Sigmoid colon (tissue), 6 donors: ENCODE measurements at regions not wholly inside any gene's neighbourhood (a gene's known extent, or its start where the extent isn't known, plus 50 kb on each side); places are given as distances from the start of the nearest gene placed in this dataset.

Source experiments
- DNase-seq: peaks from one replicate; pipeline ENCODE4 v3.0.0-alpha.2; 2019
- H3K27ac ChIP-seq, 4 donors: fragments of 200-600 bp; sonication (generic); one replicate each; pipeline ENCODE4 v1.5.1; 2016 to 2019; ENCODE audit warnings: mild to moderate bottlenecking in 1 of 4
- H3K27me3 ChIP-seq, 3 donors: fragments of 200-600 bp; sonication (generic); one replicate each; pipeline ENCODE4 v1.5.1; 2019; ENCODE audit warnings: mild to moderate bottlenecking in 1 of 3
- H3K36me3 ChIP-seq, 4 donors: fragments of 200-600 bp; sonication (generic); one replicate each; pipeline ENCODE4 v1.5.1; 2016 to 2019
- H3K4me1 ChIP-seq, 4 donors: fragments of 200-600 bp; sonication (generic); one replicate each; pipeline ENCODE4 v1.5.1; 2017 to 2019
- H3K4me3 ChIP-seq, 4 donors: fragments of 200-600 bp; sonication (generic); one replicate each; pipeline ENCODE4 v1.5.1; 2017 to 2019; ENCODE audit warnings: mild to moderate bottlenecking in 2 of 4, moderate library complexity in 1 of 4
- H3K9me3 ChIP-seq, 4 donors: fragments of 200-600 bp in 3 of 4; sonication (generic) in 3 of 4; one replicate each; pipeline versions ENCODE4 v1.5.1 to v1.6.1; 2013 to 2019
- CTCF ChIP-seq, 4 experiments: fragments of 450-650 bp in 3 of 4; fragments of 200-600 bp in 1 of 4; IDR thresholded peaks; one replicate each; pipeline ENCODE4 v1.5.1; 2016 to 2019; ENCODE audit warnings: antibody characterized with exemption in 4 of 4, mild to moderate bottlenecking in 3 of 4, moderate library complexity in 2 of 4
- EP300 ChIP-seq, 4 donors: sonication (generic); formaldehyde crosslinking; IDR thresholded peaks; one replicate each; pipeline ENCODE4 v1.6.1; 2017; ENCODE audit warnings: antibody characterized with exemption in 4 of 4
- POLR2A ChIP-seq, 2 donors: fragments of 450-650 bp; IDR thresholded peaks; one replicate each; pipeline ENCODE4 v1.6.1; 2016; ENCODE audit warnings: antibody characterized with exemption in 2 of 2, mild to moderate bottlenecking in 2 of 2, moderate library complexity in 2 of 2
- POLR2AphosphoS5 ChIP-seq, 4 donors: sonication (generic); formaldehyde crosslinking; IDR thresholded peaks; one replicate each; pipeline ENCODE4 v1.6.1; 2017; ENCODE audit warnings: antibody characterized with exemption in 4 of 4
- WGBS, 2 donors: extraction: QIAGEN DNeasy Blood & Tissue Kit; methylation state at CpG; one replicate each; pipeline ENCODE4 v1.1.7; 2013; 5-methylcytosine and 5-hydroxymethylcytosine counted together
- intact Hi-C: fragments of 100-400 bp; cut with DNase I; formaldehyde crosslinking; loops from one replicate; pipeline ENCODE4 v1.15.1; 2023
- donor health status: healthy with polysubstance abuse.
- donor health status: healthy.

GRCh38 chr12:92270521-92270920, 124.9 kb upstream of the BTG1 start:
- TF ChIP-seq EP300 (IDR thresholded peaks at IDR 0.05) (no peak), POLR2AphosphoS5 (IDR thresholded peaks at IDR 0.05) (no peak), POLR2A (IDR thresholded peaks at IDR 0.05) (no peak), CTCF (IDR thresholded peaks at IDR 0.05) (no peak)
- H3K27me3 ChIP-seq, result no peaks in the 10 kb centered on the region
- H3K4me3 ChIP-seq, result no peak overlapping the region
- H3K9me3 ChIP-seq, result no peaks in the 10 kb centered on the region
- 91 to 96% methylated on average over 2 of the region's 2 CpGs for WGBS, 2 donors
- no peak for DNase-seq
- H3K4me1 ChIP-seq, result no peaks in the 10 kb centered on the region
- intact Hi-C loops, result no loop called here
- no peaks in the 10 kb centered on the region for H3K36me3 ChIP-seq
- no peak overlapping the region for H3K27ac ChIP-seq

GRCh38 chr12:92268946-92269345, 123.3 kb upstream of the BTG1 start:
- no peak for DNase-seq
- Histone ChIP-seq H3K27me3 (no peaks in the 10 kb centered on the region), H3K4me1 (no peaks in the 10 kb centered on the region), H3K4me3 (no peak overlapping the region), H3K36me3 (no peaks in the 10 kb centered on the region), H3K27ac (no peak overlapping the region), H3K9me3 (no peaks in the 10 kb centered on the region)
- intact Hi-C loops, result no loop called here
- TF ChIP-seq POLR2AphosphoS5 (IDR thresholded peaks at IDR 0.05) (no peak), CTCF (IDR thresholded peaks at IDR 0.05) (no peak), POLR2A (IDR thresholded peaks at IDR 0.05) (no peak), EP300 (IDR thresholded peaks at IDR 0.05) (no peak)

- 97 to 98% methylated on average over 2 of the region's 2 CpGs for WGBS, 2 donors
- no peak for DNase-seq
- H3K4me3 ChIP-seq, result no peak overlapping the region
These were observed 116.0 kb upstream of the BTG1 start for GRCh38 chr12:92261692-92262091.

GRCh38 chr12:92261071-92261470, 115.4 kb upstream of the BTG1 start:
- Histone ChIP-seq H3K36me3 (no peaks in the 10 kb centered on the region), H3K27me3 (no peaks in the 10 kb centered on the region), H3K4me1 (no peaks in the 10 kb centered on the region), H3K27ac (no peak overlapping the region), H3K4me3 (no peak overlapping the region), H3K9me3 (no peaks in the 10 kb centered on the region)
- DNase-seq, result no peak
- intact Hi-C loops, result no loop called here
- TF ChIP-seq EP300 (IDR thresholded peaks at IDR 0.05) (no peak), POLR2AphosphoS5 (IDR thresholded peaks at IDR 0.05) (no peak), POLR2A (IDR thresholded peaks at IDR 0.05) (no peak), CTCF (IDR thresholded peaks at IDR 0.05) (no peak)
- 67% methylated on average over 3 of the region's 3 CpGs for WGBS, 2 donors

More at GRCh38 chr12:92261692-92262091, 116.0 kb upstream of the BTG1 start:
- no peaks in the 10 kb centered on the region for H3K27me3 ChIP-seq
- H3K36me3 ChIP-seq, result no peaks in the 10 kb centered on the region
- intact Hi-C loops, result no loop called here
- H3K4me1 ChIP-seq, result no peaks in the 10 kb centered on the region
- H3K9me3 ChIP-seq, result no peaks in the 10 kb centered on the region
- H3K27ac ChIP-seq, result no peak overlapping the region
- TF ChIP-seq CTCF (IDR thresholded peaks at IDR 0.05), result no peak
- no peak for TF ChIP-seq POLR2A (IDR thresholded peaks at IDR 0.05)
- TF ChIP-seq POLR2AphosphoS5 (IDR thresholded peaks at IDR 0.05), result no peak
- TF ChIP-seq EP300 (IDR thresholded peaks at IDR 0.05), result no peak

- Histone ChIP-seq H3K4me1 (no peaks in the 10 kb centered on the region), H3K4me3 (no peak overlapping the region), H3K9me3 (no peaks in the 10 kb centered on the region), H3K27me3 (no peaks in the 10 kb centered on the region), H3K36me3 (no peaks in the 10 kb centered on the region), H3K27ac (no peak overlapping the region)
- intact Hi-C loops, result no loop called here
- 96 to 98% methylated on average over 2 of the region's 2 CpGs for WGBS, 2 donors
- DNase-seq, result no peak
- TF ChIP-seq CTCF (IDR thresholded peaks at IDR 0.05) (no peak), EP300 (IDR thresholded peaks at IDR 0.05) (no peak), POLR2AphosphoS5 (IDR thresholded peaks at IDR 0.05) (no peak), POLR2A (IDR thresholded peaks at IDR 0.05) (no peak)
These were observed 114.1 kb upstream of the BTG1 start for GRCh38 chr12:92259696-92260251.
